NCI-H1048 (cell line): ENCODE measurements at regions not wholly inside any gene's neighbourhood (a gene's known extent, or its start where the extent isn't known, plus 50 kb on each side); places are given as distances from the start of the nearest gene placed in this dataset.
A peak's percentile ranks its signal among the peaks of the same experiment; 100 is the strongest.
"Not testable (repeated sequence)": the region's sequence is repeated elsewhere in the genome, so short reads cannot be mapped to it uniquely, and the experiment has no call there.

Experiments used
- DNase-seq: peaks from one replicate; lab custom pipeline; 2025; lab: John Stamatoyannopoulos, UW

DNA sequence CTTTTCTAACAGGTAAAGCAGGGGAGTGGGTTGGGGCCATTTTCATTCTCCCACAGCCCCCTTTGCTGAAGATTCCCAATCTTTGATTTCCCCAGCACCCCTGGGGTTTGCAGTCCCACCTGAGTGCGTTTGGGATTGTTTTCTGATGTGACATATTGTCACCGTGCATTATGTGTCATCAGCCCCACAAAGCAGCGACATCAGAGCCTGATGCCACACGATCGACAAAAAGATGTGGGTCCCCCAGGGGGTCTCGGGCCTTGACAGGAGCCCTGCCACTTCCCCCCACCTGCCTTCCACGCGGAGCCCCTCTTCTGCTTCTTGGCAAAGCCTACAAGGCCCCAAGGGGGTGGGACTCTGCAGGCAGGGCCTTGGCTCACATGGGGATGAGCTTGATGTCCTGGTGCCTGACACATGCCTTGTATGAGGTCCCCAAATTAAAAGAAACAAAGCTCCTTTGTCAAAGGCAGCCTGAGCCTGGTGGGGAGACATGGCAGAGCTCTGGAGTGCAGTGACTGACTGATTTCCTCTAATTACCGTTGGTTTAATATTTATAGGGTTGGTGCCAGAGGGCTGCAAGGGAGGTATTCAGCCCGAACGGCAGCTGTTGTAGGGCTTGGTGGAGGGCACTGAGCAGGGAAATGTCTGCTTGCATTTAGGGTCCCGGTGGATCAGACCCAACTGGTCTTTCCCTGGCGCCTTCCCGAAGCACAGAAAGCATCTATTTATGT lies 149.2 kb downstream of the MIAT start:
- DNase-seq: peak; percentile 48

DNA sequence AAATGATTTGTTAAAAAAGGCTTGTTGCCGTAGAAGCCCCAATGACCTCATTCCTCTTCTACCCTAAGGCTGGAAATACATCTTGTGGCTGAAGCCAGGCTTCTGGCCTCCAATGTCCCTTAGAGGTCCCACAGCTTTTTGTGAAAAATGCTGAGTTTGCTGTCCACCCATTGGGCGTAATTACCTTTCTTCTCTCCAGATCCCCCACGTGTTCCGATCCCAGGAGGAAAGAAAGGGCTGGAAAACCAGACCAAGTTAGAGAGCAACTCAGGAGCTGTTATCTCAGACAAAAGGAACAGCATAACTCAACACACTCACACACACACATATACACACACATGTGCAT lies 154.2 kb downstream of the MIAT start:
- no peak for DNase-seq

DNA sequence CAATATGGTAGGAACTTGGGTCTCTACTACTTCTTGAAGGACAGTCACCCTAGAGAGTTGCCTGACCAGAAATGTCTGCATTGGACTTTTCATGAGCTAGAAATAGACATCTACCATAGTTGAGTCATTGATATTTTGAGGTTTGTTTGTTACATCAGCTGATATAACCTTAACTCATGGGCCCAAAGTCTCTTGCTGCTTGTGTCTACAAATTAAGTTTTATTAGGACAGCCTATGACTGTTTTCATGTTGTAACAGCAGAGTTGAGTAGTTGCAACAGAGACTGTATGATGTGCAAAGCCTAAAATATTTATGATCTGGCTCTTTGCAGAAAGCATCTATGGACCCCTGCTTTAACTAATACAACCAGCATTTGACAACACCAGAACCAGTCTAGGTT lies 155.3 kb downstream of the MIAT start:
- no peak for DNase-seq

DNA sequence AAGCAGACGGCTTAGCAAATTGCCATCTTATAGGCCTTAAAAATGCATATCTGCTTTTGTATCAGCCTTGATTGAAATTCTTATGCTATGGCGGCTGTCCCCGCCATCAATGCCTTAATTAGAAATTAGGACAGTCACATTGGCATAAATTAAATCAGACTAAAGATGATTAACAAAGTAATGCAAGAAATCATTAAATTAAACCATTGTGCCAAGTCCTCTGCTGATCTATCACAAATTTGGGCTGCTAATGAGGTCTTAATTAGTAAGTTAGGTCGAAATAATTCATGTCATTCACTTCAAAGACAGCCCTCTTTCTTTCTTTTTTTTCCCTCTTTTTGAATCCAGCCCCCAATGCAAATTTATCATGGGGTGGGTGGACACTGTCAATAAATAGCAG lies 159.3 kb downstream of the MIAT start:
- DNase-seq: no peak

DNA sequence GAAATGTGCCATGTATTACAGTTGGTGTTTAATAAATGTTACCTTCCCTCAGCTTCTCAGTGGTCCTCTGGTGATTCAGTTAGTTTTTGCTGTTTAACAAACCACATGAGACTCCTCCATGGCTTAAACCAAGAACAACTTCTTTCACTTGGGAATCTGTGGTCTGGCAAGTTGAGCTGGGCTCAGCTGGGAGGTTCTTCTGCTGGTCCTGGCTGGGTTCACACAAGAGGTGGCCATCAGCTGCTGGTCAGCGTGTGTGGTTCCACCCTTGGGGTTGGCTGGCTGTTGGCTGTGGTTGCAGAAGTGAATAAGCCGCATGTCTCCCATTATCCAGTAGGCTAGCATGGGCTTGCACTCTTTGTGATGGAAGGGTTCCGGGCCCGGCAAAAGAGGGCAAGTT lies 160.5 kb downstream of the MIAT start:
- DNase-seq: no peak

DNA sequence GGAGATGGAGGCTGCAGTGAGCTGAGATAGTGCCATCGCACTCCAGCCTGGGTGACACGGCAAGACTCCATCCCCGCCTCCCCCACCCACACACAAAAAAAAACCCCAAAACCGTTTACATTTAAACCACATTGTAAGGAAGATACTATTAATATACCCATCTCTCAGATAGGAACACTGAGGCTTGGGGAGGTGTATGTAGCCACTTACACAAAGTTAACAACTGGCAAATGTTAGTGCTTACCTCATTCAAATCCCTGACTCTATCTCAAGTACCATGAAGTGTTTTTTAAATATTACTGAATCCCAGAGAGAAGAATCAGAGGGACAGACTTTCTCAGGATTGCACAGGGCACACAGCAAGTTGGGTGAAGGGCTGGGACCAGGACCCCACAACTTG lies 164.5 kb downstream of the MIAT start:
- no peak for DNase-seq

DNA sequence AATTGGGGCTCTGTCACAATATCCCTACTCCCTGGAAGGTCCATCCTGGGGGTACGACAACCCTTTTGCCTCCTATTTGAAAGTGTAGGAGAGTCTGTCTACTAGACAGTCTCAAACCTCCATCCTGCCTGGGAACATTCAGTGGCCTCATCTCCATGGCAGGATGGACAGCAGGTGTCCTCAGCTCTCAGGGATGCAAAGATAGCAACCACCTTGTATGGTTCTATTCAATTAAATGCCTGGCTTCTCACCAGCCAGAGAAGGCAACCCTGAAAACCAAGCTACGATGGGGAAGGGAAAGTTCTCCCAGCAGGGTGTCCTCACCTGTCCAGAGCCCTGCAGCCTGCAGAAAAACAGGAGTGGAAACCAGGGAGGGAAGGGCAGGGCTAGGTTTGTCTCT lies 164.9 kb downstream of the MIAT start:
- DNase-seq: no peak

DNA sequence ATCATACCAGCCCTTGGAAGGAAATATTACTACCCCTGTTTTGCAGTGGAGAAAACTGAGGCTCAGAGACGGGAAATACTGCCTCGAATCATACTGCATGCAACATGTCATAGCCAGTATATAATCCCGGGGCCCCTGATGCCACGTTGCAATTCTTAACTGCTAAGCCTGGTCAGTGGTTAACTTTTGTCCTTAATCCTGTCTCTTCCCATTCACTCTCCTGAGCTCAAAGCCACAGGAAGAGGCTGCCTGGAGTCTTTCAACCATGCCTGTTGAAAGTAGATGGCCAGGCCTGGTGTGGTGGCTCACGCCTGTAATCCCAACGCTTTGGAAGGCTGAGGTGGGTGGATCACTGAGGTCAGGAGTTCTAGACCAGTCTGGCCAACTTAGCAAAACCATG lies 166.6 kb downstream of the MIAT start:
- no peak for DNase-seq

DNA sequence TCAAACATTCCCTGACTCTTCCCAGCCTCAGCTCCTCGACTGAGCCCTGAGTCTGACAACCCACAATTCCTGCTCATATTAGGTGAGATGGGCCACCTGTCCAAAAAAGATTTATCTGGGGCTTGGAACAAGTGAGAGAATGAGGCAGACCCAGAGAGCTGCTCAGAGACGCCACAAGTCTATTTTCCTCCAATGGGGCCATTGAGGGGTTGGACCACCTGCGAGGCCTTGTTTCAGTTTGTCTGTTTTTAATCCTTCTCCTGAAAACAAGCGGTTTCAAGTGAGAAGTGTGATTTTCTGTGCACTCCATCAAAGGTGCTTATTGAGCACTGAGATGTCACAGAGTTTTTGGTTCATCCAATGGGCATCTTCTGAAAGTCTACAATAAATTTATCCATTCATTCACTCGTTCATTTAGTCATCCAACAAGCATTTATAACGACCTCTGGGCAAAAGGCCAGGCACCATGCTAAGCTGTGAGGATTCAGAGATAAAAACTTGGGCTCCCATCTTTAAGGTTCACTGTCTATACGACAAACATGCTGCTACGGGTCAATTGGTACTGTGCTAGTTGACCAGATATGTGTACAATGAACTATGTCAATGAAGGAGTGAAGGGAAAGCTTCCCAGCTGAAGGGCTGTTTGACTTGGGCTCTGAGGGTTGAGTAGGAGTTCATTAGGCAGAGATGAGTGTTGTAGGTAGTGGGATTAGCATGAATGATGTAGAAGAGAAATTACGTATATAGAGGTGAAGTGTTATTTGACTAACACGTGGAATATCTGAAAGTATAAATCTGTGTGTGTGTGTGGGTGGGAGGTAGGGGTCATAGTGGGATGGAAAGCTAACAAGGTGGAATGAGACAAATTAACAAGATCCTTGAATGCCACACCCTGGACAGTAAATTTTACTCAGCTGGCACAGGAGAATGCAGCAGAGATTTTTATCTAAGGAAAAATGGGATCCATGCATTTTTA lies 168.9 kb downstream of the MIAT start:
- DNase-seq: no peak

DNA sequence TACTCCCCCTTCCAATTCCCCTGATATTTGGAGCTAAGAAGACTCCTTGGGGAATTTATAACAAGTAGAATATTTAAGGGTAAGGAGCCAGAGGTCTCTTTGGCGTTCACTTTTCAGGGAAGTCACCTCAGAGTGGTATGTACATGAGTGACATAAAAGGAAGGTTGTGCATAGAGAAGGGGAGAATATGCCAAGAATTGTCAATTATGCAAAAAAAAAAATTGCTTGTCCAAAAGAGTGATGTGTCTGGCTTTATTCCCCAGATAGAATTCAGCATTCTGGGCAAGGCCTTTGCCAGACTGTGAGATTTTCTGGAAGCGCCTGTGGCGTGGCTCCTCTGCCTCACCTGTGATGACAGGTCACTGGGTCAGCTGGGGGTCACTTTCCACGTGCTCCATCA lies 170.2 kb downstream of the MIAT start:
- no peak for DNase-seq

DNA sequence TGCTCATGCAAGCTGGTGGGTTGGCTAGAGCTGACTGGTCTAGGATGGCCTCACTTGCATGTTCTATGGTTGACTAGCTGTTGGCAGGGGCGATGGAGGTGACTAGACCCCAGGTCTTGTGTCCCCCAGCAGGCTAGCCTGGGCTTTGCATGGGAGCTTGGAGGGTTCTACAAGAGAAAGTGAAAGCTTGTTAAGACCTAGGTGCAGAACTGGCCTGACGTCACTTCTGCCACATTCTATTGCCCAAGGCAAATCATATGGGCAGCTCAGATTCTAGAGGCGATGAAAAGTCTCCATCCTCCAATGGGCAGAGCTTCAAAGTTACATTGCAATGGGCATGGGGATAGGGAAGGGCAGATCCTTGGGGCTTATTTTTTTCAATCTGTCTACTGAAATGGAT lies 170.9 kb downstream of the MIAT start:
- DNase-seq: no peak

DNA sequence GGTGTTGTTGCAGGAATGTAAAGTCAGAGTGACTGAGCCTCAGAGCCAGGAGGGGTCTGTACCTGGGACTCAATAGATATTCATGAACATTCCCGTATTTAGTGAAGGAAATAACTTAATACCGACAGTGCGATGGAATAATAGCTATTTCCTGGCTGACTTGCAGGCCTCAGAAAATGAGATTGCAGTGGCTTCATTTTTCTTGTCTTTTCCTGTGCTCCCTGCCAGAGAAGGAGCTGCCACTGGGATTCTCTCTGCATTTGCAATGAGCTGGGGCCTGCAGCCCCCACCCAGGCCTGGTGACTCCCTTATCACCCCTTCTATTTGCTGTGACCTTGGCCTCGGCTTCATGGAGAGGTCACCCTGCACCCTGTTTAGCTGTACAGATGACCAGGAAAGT lies 173.4 kb downstream of the MIAT start:
- DNase-seq: no peak

DNA sequence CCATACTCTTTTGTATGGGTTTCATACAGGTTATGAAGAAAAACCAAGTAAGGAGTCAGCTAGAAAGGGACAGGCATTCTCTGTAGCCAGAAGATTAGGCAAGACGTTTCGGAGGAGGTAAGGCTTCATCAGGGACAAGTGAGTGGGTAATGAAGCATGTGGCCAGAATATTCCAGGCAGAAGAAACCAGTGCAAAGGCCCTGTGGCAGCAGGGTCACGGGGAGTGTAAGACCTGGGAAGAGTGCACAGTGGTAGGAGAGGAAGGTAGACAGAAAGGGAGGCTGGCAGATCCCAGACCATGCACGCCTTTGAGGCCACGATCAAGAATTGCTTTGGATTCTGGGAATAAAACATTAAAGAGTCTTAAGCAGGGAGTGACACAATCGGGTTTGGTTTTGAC lies 177.6 kb downstream of the MIAT start:
- no peak for DNase-seq

DNA sequence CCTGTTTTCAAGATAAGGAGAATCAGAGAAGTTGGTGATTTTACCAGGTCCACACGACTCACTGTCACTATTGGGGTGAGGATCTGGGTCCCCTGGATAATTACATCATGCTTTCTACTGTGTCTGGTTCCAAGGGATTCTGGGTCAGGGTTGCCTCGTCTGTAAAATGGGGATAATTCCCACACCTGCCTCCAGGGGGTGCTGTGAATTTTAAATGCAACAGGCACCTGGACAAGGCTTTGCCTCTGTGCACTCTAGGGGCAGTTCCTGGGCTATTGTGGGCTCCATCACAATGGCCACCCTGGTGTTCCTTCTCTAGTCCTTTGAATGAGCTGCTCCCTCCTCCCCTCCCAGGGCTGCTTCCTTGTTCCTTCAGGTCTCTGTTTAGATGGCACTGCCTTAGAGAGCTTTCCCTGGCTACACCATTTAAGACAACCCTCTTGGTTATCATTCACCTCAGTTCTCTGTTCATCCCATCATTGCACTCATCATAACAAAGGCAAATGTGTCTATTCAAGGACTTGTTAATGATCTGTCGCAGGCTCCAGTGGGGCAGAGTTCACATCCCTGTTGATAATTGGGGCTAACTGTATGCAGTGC lies 178.6 kb downstream of the MIAT start:
- peak; percentile 7 for DNase-seq

DNA sequence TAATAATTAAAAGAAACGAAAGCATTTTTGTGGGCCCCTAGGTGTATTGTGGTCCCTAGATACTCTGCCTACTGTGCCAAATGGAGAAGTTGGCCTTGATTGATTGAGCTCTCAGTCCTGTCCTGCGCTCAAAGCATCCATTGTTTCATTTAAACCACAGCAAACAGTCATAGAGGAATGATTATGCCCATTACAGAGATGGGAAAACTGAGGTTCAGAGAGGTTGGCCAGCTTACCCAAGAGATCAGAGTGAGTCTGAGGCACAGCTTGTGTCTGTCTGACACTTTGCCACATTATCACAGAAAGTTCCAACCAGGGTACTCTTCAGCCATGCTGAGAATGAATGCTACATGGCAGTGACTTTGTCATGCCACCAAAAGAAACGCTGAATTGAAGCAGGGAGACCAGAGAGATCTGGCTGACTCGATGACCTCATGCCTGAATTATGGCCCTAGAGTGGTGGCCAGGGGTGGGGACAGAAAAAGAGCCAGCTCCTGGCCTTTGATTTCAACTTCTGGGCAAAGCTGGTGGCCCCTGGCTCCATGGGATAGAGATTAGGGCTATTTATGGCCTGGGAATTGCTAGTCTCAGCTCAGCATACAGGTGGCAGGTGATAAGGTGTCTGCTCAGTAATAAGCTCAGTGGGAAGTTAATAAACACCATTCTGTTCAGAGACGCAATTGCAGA lies 180.5 kb downstream of the MIAT start:
- no peak for DNase-seq

DNA sequence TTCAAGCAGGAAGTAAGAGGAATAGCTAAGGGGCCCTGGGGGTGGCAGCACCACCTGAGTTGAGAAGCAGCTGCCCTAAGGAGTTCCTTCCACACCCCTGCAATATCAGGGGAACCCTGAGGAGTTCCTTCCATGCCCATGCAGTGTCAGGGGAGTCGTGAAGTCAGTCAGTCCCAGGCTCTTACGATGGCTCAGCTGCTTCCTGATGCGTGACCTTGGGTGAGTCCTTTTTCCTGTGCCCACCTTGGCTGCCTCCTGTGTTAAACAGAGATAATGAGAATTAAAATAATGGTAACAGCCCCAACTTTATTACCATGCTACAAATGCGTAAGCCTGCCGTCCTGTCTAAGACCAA lies 181.1 kb downstream of the MIAT start:
- no peak for DNase-seq

DNA sequence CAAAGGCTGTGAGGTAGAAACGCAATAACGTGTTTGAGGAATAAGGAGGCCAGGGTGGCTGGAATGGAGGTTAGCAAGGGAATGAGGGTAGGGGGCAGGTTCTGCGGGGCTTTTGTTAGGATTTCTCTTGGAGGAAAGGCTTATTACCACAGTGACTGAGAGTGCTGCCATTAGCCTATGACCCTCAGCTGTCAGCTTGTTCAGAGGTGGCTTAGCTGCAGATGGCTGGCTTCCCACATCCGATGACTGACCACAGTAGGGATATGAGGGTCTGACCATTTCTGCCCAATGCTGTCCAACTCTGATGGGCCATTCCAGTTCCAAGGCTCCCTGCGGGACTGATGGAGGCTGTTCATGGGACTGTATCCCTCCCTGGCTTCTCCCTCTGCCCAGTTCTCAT lies 181.8 kb downstream of the MIAT start:
- DNase-seq: no peak

DNA sequence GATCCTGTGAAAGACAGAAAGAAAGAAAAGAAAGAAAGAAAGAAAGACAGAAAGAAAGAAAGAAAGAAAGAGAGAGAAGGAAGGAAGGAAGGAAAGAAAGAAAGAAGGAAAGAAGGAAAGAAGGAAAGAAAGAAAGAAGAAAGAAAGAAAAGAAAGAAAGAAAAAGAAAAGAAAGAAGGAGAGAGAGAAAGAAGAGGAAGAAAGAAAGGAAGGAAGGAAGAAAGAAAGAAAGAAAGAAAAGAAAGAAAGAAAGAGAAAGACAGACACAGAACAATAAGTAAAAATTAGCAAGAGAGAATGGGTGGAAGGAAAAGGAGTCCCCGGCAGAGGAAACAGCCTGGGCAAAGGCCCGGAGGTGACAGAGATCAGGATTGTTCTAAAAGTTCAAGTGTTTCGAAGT lies 183.4 kb downstream of the MIAT start:
- not testable (repeated sequence) for DNase-seq

DNA sequence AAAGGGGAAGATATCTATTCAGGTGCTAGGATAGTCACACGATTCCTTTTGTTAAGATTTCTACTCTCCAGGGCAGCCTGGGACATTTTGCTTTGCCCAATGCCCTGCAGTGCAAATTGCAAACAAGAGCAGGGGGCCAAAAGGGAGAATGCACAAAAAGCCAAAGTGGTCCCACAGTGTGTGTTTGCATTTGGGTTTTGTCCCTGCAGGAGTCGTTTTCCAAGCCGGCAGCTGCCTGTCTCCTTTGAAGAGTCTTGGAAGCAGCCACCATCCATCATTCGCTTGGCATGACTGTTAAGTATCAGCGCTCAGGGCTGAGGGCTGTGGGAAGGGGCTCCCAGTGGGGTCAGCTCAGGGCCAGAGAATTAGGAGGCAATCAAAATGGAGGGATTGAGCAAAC lies 184.7 kb downstream of the MIAT start:
- no peak for DNase-seq

DNA sequence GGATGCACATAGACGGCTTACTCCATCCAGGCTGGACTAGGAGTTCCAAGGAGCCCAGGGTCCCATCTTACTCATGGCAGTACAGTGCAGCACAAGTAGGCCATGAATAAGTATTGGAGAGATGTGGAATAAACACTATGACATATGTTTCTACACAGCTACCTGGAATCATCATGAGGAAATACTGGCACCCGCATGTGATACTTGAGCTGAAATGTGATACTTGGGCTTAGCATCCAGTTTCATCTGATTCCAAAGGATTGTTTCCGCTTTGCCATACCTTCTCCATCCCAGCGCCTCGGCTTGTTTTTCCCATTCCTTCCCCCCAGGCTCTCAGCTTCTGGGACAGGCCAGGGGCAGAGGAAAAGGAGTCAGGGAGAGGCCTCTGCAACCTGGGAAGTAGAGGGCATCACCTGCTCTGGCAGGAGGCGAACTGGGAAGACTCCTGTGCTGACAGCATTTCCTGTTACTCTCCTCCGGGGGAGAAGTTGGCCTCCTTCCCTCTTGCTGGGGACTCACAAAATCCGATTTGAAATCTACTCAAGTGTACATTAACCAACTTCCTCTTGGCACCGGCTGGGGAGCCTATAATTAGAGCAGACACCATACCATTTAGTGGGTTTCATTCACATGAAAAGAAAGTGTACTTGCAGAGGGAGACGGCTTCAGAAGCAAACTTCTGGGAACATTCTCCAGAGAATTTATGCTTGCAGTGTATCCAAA lies 187.8 kb downstream of the MIAT start:
- DNase-seq: no peak

DNA sequence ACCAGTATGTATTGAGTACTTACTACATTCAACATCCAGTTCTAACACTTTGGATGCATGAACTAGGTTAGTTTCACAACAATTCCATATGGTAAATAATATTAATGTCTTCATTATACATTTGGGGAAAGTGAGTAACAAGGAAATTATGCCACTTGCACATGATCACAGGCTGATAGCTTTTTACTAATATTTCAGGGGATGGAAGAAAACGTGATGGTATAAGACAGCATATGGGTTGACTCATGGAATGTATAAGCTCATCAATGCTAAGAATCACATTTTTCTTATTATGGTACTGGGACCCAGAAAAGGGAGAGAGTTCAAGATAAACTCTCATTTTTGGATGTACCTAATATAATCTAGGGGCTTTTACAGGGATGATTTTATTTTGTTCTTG lies 188.7 kb downstream of the MIAT start:
- DNase-seq: no peak

DNA sequence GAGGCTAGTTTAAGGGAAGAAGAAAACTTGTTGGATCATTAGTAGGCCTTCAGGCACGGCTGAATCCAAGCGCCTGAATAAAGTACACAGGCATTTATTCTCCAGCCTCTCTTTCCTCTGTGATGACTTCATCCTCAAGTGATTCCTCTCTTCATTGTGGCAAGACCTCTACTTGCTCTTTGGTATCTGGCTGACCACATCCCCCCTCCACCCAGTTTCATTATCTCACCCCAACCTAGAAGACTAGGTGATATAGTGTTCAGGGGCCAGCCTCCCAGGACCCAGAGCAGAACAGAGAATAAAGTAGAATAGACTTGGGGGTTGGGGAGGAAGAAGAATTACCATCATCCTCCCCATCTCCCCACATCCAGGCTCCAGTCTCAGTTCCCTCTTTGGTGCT lies 189.3 kb downstream of the MIAT start:
- no peak for DNase-seq
